NCI-H187 treated with DMSO at 0.1 percent for 48 hours (cell line): ENCODE measurements at regions not wholly inside any gene's neighbourhood (a gene's known extent, or its start where the extent isn't known, plus 50 kb on each side); places are given as distances from the start of the nearest gene placed in this dataset.
"Not testable (repeated sequence)": the region's sequence is repeated elsewhere in the genome, so short reads cannot be mapped to it uniquely, and the experiment has no call there.

Experiments used
- DNase-seq: peaks from one replicate; lab custom pipeline; 2025; lab: John Stamatoyannopoulos, UW

- no peak for DNase-seq
Observed at GRCh38 chr4:97104666-97105065, 1038.6 kb downstream of the STPG2 start.

GRCh38 chr4:97105347-97106099 lies 1037.8 kb downstream of the STPG2 start:
- DNase-seq, result no peak

- DNase-seq, result no peak
Observed at GRCh38 chr4:97106161-97106560, 1037.1 kb downstream of the STPG2 start.

GRCh38 chr4:97110506-97110905 lies 1032.8 kb downstream of the STPG2 start:
- no peak for DNase-seq

- DNase-seq, result no peak
Observed at GRCh38 chr4:97116511-97116910, 1026.8 kb downstream of the STPG2 start.

- DNase-seq, result no peak
Observed at GRCh38 chr4:97121493-97121892, 1021.8 kb downstream of the STPG2 start.

- DNase-seq, result no peak
Observed at GRCh38 chr4:97123573-97123972, 1019.7 kb downstream of the STPG2 start.

GRCh38 chr4:97132435-97132834 lies 1010.8 kb downstream of the STPG2 start:
- no peak for DNase-seq

- no peak for DNase-seq
Observed at GRCh38 chr4:97134456-97134855, 1008.8 kb downstream of the STPG2 start.

GRCh38 chr4:97139791-97140190 lies 1003.5 kb downstream of the STPG2 start:
- no peak for DNase-seq

- no peak for DNase-seq
Observed at GRCh38 chr4:97140545-97140944, 1002.7 kb downstream of the STPG2 start.

GRCh38 chr4:97141332-97141731 lies 1001.9 kb downstream of the STPG2 start:
- DNase-seq, result not testable (repeated sequence)

GRCh38 chr4:97142410-97142809 lies 1000.9 kb downstream of the STPG2 start:
- DNase-seq, result no peak

- no peak for DNase-seq
Observed at GRCh38 chr4:97142893-97143292, 1000.4 kb downstream of the STPG2 start.

GRCh38 chr4:97144199-97144598 lies 999.1 kb downstream of the STPG2 start:
- no peak for DNase-seq

GRCh38 chr4:97150966-97151365 lies 992.3 kb downstream of the STPG2 start:
- no peak for DNase-seq

GRCh38 chr4:97152149-97152548 lies 991.1 kb downstream of the STPG2 start:
- no peak for DNase-seq

GRCh38 chr4:97153042-97153441 lies 990.2 kb downstream of the STPG2 start:
- no peak for DNase-seq

GRCh38 chr4:97159625-97160024 lies 983.7 kb downstream of the STPG2 start:
- no peak for DNase-seq

- DNase-seq, result peak; percentile 63
Observed at GRCh38 chr4:97185233-97185632, 958.0 kb downstream of the STPG2 start.

GRCh38 chr4:97197106-97197505 lies 946.2 kb downstream of the STPG2 start:
- no peak for DNase-seq

- DNase-seq, result no peak
Observed at GRCh38 chr4:97208749-97209148, 934.5 kb downstream of the STPG2 start.

GRCh38 chr4:97215409-97215941 lies 927.8 kb downstream of the STPG2 start:
- DNase-seq, result no peak

- no peak for DNase-seq
Observed at GRCh38 chr4:97216046-97216445, 927.2 kb downstream of the STPG2 start.
